Liver (tissue), 3 donors: ENCODE measurements at regions not wholly inside any gene's neighbourhood (a gene's known extent, or its start where the extent isn't known, plus 50 kb on each side); places are given as distances from the start of the nearest gene placed in this dataset.

Experiments used
- CTCF ChIP-seq: fragments of 150-350 bp; IDR thresholded peaks from 2 replicates; pipeline ENCODE4 v1.5.1; 2017; ENCODE audit warnings: improper control_type of control experiment, low read depth, low read length; ENCODE audit not compliant: missing input control
- HNF4A ChIP-seq, 2 donors: conservative IDR thresholded peaks; 2 replicates each; pipeline ENCODE4 v1.6.1; 2016; ENCODE audit warnings: antibody characterized with exemption in 2 of 2, mild to moderate bottlenecking in 2 of 2
- RAD21 ChIP-seq, 2 donors: IDR thresholded peaks; 2 replicates each; pipeline ENCODE4 v1.6.1; 2016; ENCODE audit warnings: antibody characterized with exemption in 2 of 2, mild to moderate bottlenecking in 2 of 2
- REST ChIP-seq: IDR thresholded peaks from 2 replicates; pipeline ENCODE4 v1.6.1; 2016; ENCODE audit warnings: antibody characterized with exemption, mild to moderate bottlenecking
- RXRA ChIP-seq, 2 donors: IDR thresholded peaks; 2 replicates each; pipeline ENCODE4 v1.6.1; 2017 to 2018; ENCODE audit warnings: antibody characterized with exemption in 2 of 2, mild to moderate bottlenecking in 1 of 2
- YY1 ChIP-seq: IDR thresholded peaks from 2 replicates; pipeline ENCODE4 v1.6.1; 2016; ENCODE audit warnings: antibody characterized with exemption, mild to moderate bottlenecking
- ZBTB33 ChIP-seq: IDR thresholded peaks from 2 replicates; pipeline ENCODE4 v1.6.1; 2016; ENCODE audit warnings: antibody characterized with exemption
- donor health status: healthy.
- donor health status: healthy.

GRCh38 chr5:52181403-52181802, 606.3 kb upstream of the ITGA1 start:
- TF ChIP-seq CTCF (no peak), RXRA (IDR thresholded peaks at IDR 0.05) (no peak), RAD21 (IDR thresholded peaks at IDR 0.05) (no peak), REST (no peak), HNF4A (conservative IDR thresholded peaks at IDR 0.05) (no peak), ZBTB33 (no peak), YY1 (no peak)
